ENCODE measurements at regions not wholly inside any gene's neighbourhood (a gene's known extent, or its start where the extent isn't known, plus 50 kb on each side); places are given as distances from the start of the nearest gene placed in this dataset.

GRCh38 chr3:176412771-176413170 lies 784.5 kb downstream of the TBL1XR1 start:
- no peak for TF ChIP-seq CTCF (IDR thresholded peaks at IDR 0.05; ENCODE audit: insufficient read depth, low read length, severe bottlenecking)
- no peak overlapping the region for H3K4me3 ChIP-seq (ENCODE audit: low read depth, low read length)
- DNase-seq (ENCODE audit: low read depth): no peak
- H3K27me3 ChIP-seq (ENCODE audit: control insufficient read depth, insufficient read depth, low read length): no peaks in the 10 kb centered on the region
- no peaks in the 10 kb centered on the region for H3K36me3 ChIP-seq (ENCODE audit: control insufficient read depth, insufficient read depth, low read length)
- FAIRE-seq: no peak

GRCh38 chr3:176403531-176403930 lies 793.8 kb downstream of the TBL1XR1 start:
- FAIRE-seq (no peak), DNase-seq (ENCODE audit: low read depth) (no peak)
- no peaks in the 10 kb centered on the region for H3K36me3 ChIP-seq (ENCODE audit: control insufficient read depth, insufficient read depth, low read length)
- no peak overlapping the region for H3K4me3 ChIP-seq (ENCODE audit: low read depth, low read length)
- no peak for TF ChIP-seq CTCF (IDR thresholded peaks at IDR 0.05; ENCODE audit: insufficient read depth, low read length, severe bottlenecking)
- H3K27me3 ChIP-seq (ENCODE audit: control insufficient read depth, insufficient read depth, low read length): no peaks in the 10 kb centered on the region

- DNase-seq (ENCODE audit: low read depth): no peak
- no peak for TF ChIP-seq CTCF (IDR thresholded peaks at IDR 0.05; ENCODE audit: insufficient read depth, low read length, severe bottlenecking)
- FAIRE-seq: no peak
- no peak overlapping the region for H3K4me3 ChIP-seq (ENCODE audit: low read depth, low read length)
- no peaks in the 10 kb centered on the region for H3K36me3 ChIP-seq (ENCODE audit: control insufficient read depth, insufficient read depth, low read length)
- H3K27me3 ChIP-seq (ENCODE audit: control insufficient read depth, insufficient read depth, low read length): no peaks in the 10 kb centered on the region
Measured at GRCh38 chr3:176401211-176401610, 796.1 kb downstream of the TBL1XR1 start.

- Histone ChIP-seq H3K4me3 (ENCODE audit: low read depth, low read length) (no peak overlapping the region), H3K27me3 (ENCODE audit: control insufficient read depth, insufficient read depth, low read length) (no peaks in the 10 kb centered on the region), H3K36me3 (ENCODE audit: control insufficient read depth, insufficient read depth, low read length) (no peaks in the 10 kb centered on the region)
- DNase-seq (ENCODE audit: low read depth): no peak
- FAIRE-seq: no peak
- TF ChIP-seq CTCF (IDR thresholded peaks at IDR 0.05; ENCODE audit: insufficient read depth, low read length, severe bottlenecking): no peak
Measured at GRCh38 chr3:176399193-176399592, 798.1 kb downstream of the TBL1XR1 start.

- FAIRE-seq (no peak), DNase-seq (ENCODE audit: low read depth) (no peak)
- no peaks in the 10 kb centered on the region for H3K36me3 ChIP-seq (ENCODE audit: control insufficient read depth, insufficient read depth, low read length)
- H3K4me3 ChIP-seq (ENCODE audit: low read depth, low read length): no peak overlapping the region
- no peaks in the 10 kb centered on the region for H3K27me3 ChIP-seq (ENCODE audit: control insufficient read depth, insufficient read depth, low read length)
- no peak for TF ChIP-seq CTCF (IDR thresholded peaks at IDR 0.05; ENCODE audit: insufficient read depth, low read length, severe bottlenecking)
Measured at GRCh38 chr3:176395240-176395639, 802.0 kb downstream of the TBL1XR1 start.

GRCh38 chr3:176378789-176379188 lies 818.5 kb downstream of the TBL1XR1 start:
- FAIRE-seq (no peak), DNase-seq (ENCODE audit: low read depth) (no peak)
- H3K36me3 ChIP-seq (ENCODE audit: control insufficient read depth, insufficient read depth, low read length): no peaks in the 10 kb centered on the region
- no peak overlapping the region for H3K4me3 ChIP-seq (ENCODE audit: low read depth, low read length)
- H3K27me3 ChIP-seq (ENCODE audit: control insufficient read depth, insufficient read depth, low read length): no peaks in the 10 kb centered on the region
- no peak for TF ChIP-seq CTCF (IDR thresholded peaks at IDR 0.05; ENCODE audit: insufficient read depth, low read length, severe bottlenecking)

All from bronchial epithelial cell (primary cell).